HEK293T (cell line): ENCODE measurements at regions not wholly inside any gene's neighbourhood (a gene's known extent, or its start where the extent isn't known, plus 50 kb on each side); places are given as distances from the start of the nearest gene placed in this dataset.

Source experiments
- FOXK2 ChIP-seq: fragments of 450-650 bp; IDR thresholded peaks from 2 replicates; pipeline ENCODE4 v1.6.1; 2016; ENCODE audit warnings: mild to moderate bottlenecking
- LEF1 ChIP-seq: fragments of 450-650 bp; IDR thresholded peaks from 2 replicates; pipeline ENCODE4 v1.6.1; 2017; ENCODE audit warnings: mild to moderate bottlenecking, borderline replicate concordance
- TARDBP ChIP-seq: fragments of 450-650 bp; IDR thresholded peaks from 2 replicates; pipeline ENCODE4 v1.6.1; 2016

GRCh38 chr4:45121426-45121975 is 395.1 kb upstream of the GNPDA2 start:
- no peak for TF ChIP-seq LEF1
- no peak for TF ChIP-seq TARDBP
- TF ChIP-seq FOXK2, result no peak
